ENCODE measurements at regions not wholly inside any gene's neighbourhood (a gene's known extent, or its start where the extent isn't known, plus 50 kb on each side); places are given as distances from the start of the nearest gene placed in this dataset.

- no peaks in the 10 kb centered on the region for H3K9me3 ChIP-seq (ENCODE audit: control insufficient read depth, low read length)
- H3K4me1 ChIP-seq (ENCODE audit: control insufficient read depth, insufficient read depth, low read length) = no peaks in the 10 kb centered on the region
- no peaks in the 10 kb centered on the region for H3K36me3 ChIP-seq (ENCODE audit: control insufficient read depth, insufficient read depth, low read length)
- no peaks in the 10 kb centered on the region for H3K27me3 ChIP-seq (ENCODE audit: control insufficient read depth, insufficient read depth, low read length)
- no peak overlapping the region for H3K4me3 ChIP-seq (ENCODE audit: low read length)
- no peak overlapping the region for H3K9ac ChIP-seq (ENCODE audit: low read length)
These were observed 152.6 kb downstream of the GASK1B start for GRCh38 chr4:158020176-158020575.

DNA sequence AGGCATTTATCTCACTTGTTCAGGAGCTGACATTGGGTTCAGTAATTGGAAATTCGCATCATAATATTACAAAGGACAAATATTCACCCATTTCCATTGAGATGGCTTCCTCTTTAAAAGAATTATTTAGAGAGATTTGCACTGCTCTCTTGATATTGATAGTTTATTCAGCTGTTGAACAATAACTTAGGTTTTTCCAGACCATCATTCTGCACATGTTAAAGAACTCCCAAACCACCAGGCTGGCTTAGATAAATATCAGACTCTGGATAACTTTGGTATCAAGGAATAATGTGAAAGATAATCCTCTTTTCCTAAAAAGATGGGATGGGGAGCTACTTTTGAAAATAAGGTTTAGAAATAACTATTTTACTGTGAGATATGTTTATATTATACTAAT, 154.0 kb downstream of the GASK1B start:
- H3K36me3 ChIP-seq (ENCODE audit: control insufficient read depth, insufficient read depth, low read length) = no peaks in the 10 kb centered on the region
- H3K4me1 ChIP-seq (ENCODE audit: control insufficient read depth, insufficient read depth, low read length) = no peaks in the 10 kb centered on the region
- no peaks in the 10 kb centered on the region for H3K27me3 ChIP-seq (ENCODE audit: control insufficient read depth, insufficient read depth, low read length)
- no peak overlapping the region for H3K9ac ChIP-seq (ENCODE audit: low read length)
- H3K4me3 ChIP-seq (ENCODE audit: low read length) = no peak overlapping the region
- H3K9me3 ChIP-seq (ENCODE audit: control insufficient read depth, low read length) = no peaks in the 10 kb centered on the region

GRCh38 chr4:158018221-158018830, 154.5 kb downstream of the GASK1B start:
- H3K9me3 ChIP-seq (ENCODE audit: control insufficient read depth, low read length) = no peaks in the 10 kb centered on the region
- no peak overlapping the region for H3K9ac ChIP-seq (ENCODE audit: low read length)
- no peaks in the 10 kb centered on the region for H3K36me3 ChIP-seq (ENCODE audit: control insufficient read depth, insufficient read depth, low read length)
- H3K4me1 ChIP-seq (ENCODE audit: control insufficient read depth, insufficient read depth, low read length) = no peaks in the 10 kb centered on the region
- H3K27me3 ChIP-seq (ENCODE audit: control insufficient read depth, insufficient read depth, low read length) = no peaks in the 10 kb centered on the region
- H3K4me3 ChIP-seq (ENCODE audit: low read length) = no peak overlapping the region

GRCh38 chr4:158016511-158016910, 156.3 kb downstream of the GASK1B start:
- no peak overlapping the region for H3K4me3 ChIP-seq (ENCODE audit: low read length)
- no peak overlapping the region for H3K9ac ChIP-seq (ENCODE audit: low read length)
- H3K36me3 ChIP-seq (ENCODE audit: control insufficient read depth, insufficient read depth, low read length) = no peaks in the 10 kb centered on the region
- H3K4me1 ChIP-seq (ENCODE audit: control insufficient read depth, insufficient read depth, low read length) = no peaks in the 10 kb centered on the region
- H3K27me3 ChIP-seq (ENCODE audit: control insufficient read depth, insufficient read depth, low read length) = no peaks in the 10 kb centered on the region
- no peaks in the 10 kb centered on the region for H3K9me3 ChIP-seq (ENCODE audit: control insufficient read depth, low read length)

DNA sequence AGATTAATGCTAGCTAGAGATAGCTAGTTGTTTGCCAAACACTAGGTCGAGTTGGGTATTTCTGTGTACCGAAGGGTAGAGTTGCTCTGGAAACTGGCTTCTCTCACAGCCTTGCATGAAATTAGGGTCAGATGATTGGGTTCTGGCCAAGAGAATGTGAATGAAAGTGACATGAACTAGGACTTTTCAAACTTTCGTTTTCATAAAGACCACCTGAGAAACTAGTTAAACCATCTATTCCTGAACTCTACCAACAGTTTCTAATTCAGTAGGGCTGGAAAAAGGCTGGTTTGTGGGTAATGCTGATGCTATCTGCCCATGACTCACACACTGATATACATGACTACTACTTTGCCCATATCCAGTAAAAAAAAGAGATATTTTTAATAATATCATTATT, 157.6 kb downstream of the GASK1B start:
- no peaks in the 10 kb centered on the region for H3K27me3 ChIP-seq (ENCODE audit: control insufficient read depth, insufficient read depth, low read length)
- no peak overlapping the region for H3K9ac ChIP-seq (ENCODE audit: low read length)
- H3K4me3 ChIP-seq (ENCODE audit: low read length) = no peak overlapping the region
- H3K36me3 ChIP-seq (ENCODE audit: control insufficient read depth, insufficient read depth, low read length) = no peaks in the 10 kb centered on the region
- H3K9me3 ChIP-seq (ENCODE audit: control insufficient read depth, low read length) = no peaks in the 10 kb centered on the region
- no peaks in the 10 kb centered on the region for H3K4me1 ChIP-seq (ENCODE audit: control insufficient read depth, insufficient read depth, low read length)

GRCh38 chr4:158013858-158014257, 159.0 kb downstream of the GASK1B start:
- Histone ChIP-seq H3K9me3 (ENCODE audit: control insufficient read depth, low read length) (no peaks in the 10 kb centered on the region), H3K36me3 (ENCODE audit: control insufficient read depth, insufficient read depth, low read length) (no peaks in the 10 kb centered on the region), H3K4me1 (ENCODE audit: control insufficient read depth, insufficient read depth, low read length) (no peaks in the 10 kb centered on the region), H3K9ac (ENCODE audit: low read length) (no peak overlapping the region), H3K4me3 (ENCODE audit: low read length) (no peak overlapping the region), H3K27me3 (ENCODE audit: control insufficient read depth, insufficient read depth, low read length) (no peaks in the 10 kb centered on the region)

GRCh38 chr4:158010361-158010760, 162.5 kb downstream of the GASK1B start:
- no peaks in the 10 kb centered on the region for H3K4me1 ChIP-seq (ENCODE audit: control insufficient read depth, insufficient read depth, low read length)

DNA sequence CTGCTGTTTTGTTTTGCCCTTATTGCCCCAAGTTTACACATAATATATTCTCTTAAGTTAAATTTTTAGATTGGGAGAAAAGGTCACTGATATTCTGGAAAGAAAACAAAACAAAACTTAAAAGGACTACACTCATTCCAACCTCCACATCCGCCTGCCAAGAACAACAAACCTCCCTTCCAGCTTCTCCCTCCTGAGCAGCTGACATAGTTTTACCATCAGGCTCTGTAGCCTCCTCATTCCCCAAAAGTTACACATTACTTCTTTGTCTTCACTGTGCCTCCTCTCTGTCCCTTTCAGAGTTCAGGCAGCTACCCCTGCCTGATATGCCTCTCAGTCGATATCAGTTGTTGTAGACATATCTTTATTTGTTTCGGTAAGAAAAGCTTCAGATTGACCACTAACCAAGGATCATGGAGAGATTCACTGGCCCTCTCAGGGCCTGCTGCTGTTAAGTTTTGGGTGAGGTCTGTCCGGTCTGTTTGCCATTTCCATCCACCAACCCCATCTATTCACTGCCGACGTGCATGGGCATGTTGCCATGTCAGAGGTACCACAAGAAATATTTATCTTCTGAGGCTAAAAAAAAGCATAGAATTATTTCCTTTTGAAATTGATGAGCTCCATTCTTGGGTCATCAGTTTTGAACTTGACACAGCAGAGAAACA, 164.1 kb downstream of the GASK1B start:
- Histone ChIP-seq H3K9me3 (ENCODE audit: control insufficient read depth, low read length) (no peaks in the 10 kb centered on the region), H3K4me1 (ENCODE audit: control insufficient read depth, insufficient read depth, low read length) (no peaks in the 10 kb centered on the region), H3K4me3 (ENCODE audit: low read length) (no peak overlapping the region), H3K36me3 (ENCODE audit: control insufficient read depth, insufficient read depth, low read length) (no peaks in the 10 kb centered on the region), H3K27me3 (ENCODE audit: control insufficient read depth, insufficient read depth, low read length) (no peaks in the 10 kb centered on the region), H3K9ac (ENCODE audit: low read length) (no peak overlapping the region)

More at GRCh38 chr4:158010361-158010760, 162.5 kb downstream of the GASK1B start:
- no peaks in the 10 kb centered on the region for H3K27me3 ChIP-seq (ENCODE audit: control insufficient read depth, insufficient read depth, low read length)
- H3K9ac ChIP-seq (ENCODE audit: low read length) = no peak overlapping the region
- H3K9me3 ChIP-seq (ENCODE audit: control insufficient read depth, low read length) = no peaks in the 10 kb centered on the region
- H3K36me3 ChIP-seq (ENCODE audit: control insufficient read depth, insufficient read depth, low read length) = no peaks in the 10 kb centered on the region
- no peak overlapping the region for H3K4me3 ChIP-seq (ENCODE audit: low read length)

GRCh38 chr4:158007566-158007965, 165.3 kb downstream of the GASK1B start:
- Histone ChIP-seq H3K27me3 (ENCODE audit: control insufficient read depth, insufficient read depth, low read length) (no peaks in the 10 kb centered on the region), H3K36me3 (ENCODE audit: control insufficient read depth, insufficient read depth, low read length) (no peaks in the 10 kb centered on the region), H3K9me3 (ENCODE audit: control insufficient read depth, low read length) (no peaks in the 10 kb centered on the region), H3K9ac (ENCODE audit: low read length) (no peak overlapping the region), H3K4me1 (ENCODE audit: control insufficient read depth, insufficient read depth, low read length) (no peaks in the 10 kb centered on the region), H3K4me3 (ENCODE audit: low read length) (no peak overlapping the region)

- no peaks in the 10 kb centered on the region for H3K4me1 ChIP-seq (ENCODE audit: control insufficient read depth, insufficient read depth, low read length)
- H3K27me3 ChIP-seq (ENCODE audit: control insufficient read depth, insufficient read depth, low read length) = no peaks in the 10 kb centered on the region
- H3K36me3 ChIP-seq (ENCODE audit: control insufficient read depth, insufficient read depth, low read length) = no peaks in the 10 kb centered on the region
- H3K4me3 ChIP-seq (ENCODE audit: low read length) = no peak overlapping the region
- no peak overlapping the region for H3K9ac ChIP-seq (ENCODE audit: low read length)
- H3K9me3 ChIP-seq (ENCODE audit: control insufficient read depth, low read length) = no peaks in the 10 kb centered on the region
These were observed 165.8 kb downstream of the GASK1B start for GRCh38 chr4:158006990-158007389.

DNA sequence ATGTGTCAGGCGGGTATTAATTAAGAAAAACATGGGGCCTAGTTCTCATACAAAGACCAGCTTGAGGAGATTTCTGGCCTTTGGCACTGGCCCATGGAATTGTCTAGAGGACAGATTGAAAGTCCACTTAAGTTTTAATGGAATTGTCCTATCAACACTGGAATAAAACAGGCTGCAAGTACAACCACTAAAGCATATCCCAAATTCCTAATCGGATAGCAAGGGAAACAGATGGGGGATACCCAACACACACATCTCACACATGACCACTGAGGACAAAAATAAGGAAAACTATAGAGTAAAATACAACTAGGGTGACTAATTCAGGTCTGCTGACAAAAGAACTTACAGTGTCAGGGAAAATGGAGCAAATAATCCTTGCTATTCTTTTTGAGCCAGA, 167.8 kb downstream of the GASK1B start:
- H3K4me3 ChIP-seq (ENCODE audit: low read length) = no peak overlapping the region
- H3K4me1 ChIP-seq (ENCODE audit: control insufficient read depth, insufficient read depth, low read length) = no peaks in the 10 kb centered on the region
- no peaks in the 10 kb centered on the region for H3K36me3 ChIP-seq (ENCODE audit: control insufficient read depth, insufficient read depth, low read length)
- no peaks in the 10 kb centered on the region for H3K27me3 ChIP-seq (ENCODE audit: control insufficient read depth, insufficient read depth, low read length)
- H3K9ac ChIP-seq (ENCODE audit: low read length) = no peak overlapping the region
- no peaks in the 10 kb centered on the region for H3K9me3 ChIP-seq (ENCODE audit: control insufficient read depth, low read length)

DNA sequence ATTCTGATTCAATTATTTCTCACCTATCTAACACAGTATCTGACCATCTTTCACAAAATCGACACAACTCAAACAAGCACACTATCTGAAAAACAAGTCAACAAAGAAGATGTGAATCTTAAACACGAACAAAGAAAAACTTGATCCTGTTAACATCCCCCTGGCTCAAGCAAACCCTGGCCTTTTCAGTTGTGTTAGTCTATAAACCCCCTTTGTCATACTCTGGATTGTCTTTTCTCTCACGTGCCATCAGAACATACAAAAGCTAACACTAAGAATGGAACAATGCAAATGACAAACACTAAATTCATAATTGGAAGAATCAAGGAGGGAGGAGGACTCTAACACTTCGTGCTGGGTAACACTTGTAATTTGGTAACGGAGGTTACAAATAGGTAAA, 168.7 kb downstream of the GASK1B start:
- H3K4me1 ChIP-seq (ENCODE audit: control insufficient read depth, insufficient read depth, low read length) = no peaks in the 10 kb centered on the region
- H3K9me3 ChIP-seq (ENCODE audit: control insufficient read depth, low read length) = no peaks in the 10 kb centered on the region

More for the DNA sequence above, 168.7 kb downstream of the GASK1B start:
- no peak overlapping the region for H3K4me3 ChIP-seq (ENCODE audit: low read length)
- no peaks in the 10 kb centered on the region for H3K27me3 ChIP-seq (ENCODE audit: control insufficient read depth, insufficient read depth, low read length)
- no peak overlapping the region for H3K9ac ChIP-seq (ENCODE audit: low read length)
- no peaks in the 10 kb centered on the region for H3K36me3 ChIP-seq (ENCODE audit: control insufficient read depth, insufficient read depth, low read length)

Data from mucosa of stomach (tissue), 1 donor.